ENCODE measurements at regions not wholly inside any gene's neighbourhood (a gene's known extent, or its start where the extent isn't known, plus 50 kb on each side); places are given as distances from the start of the nearest gene placed in this dataset.

GRCh38 chr17:36878216-36878615, 59.1 kb upstream of the LHX1 start:
- Histone ChIP-seq H3K4me1 (ENCODE audit: control insufficient read depth, low read length) (no peaks in the 10 kb centered on the region), H3K9me3 (ENCODE audit: control insufficient read depth, insufficient read depth, low read length) (no peaks in the 10 kb centered on the region), H3K27me3 (ENCODE audit: control insufficient read depth, low read length) (peaks cover 4% of the 10 kb centered on the region; the same call in 1 of the 2 replicates), H3K4me3 (ENCODE audit: low read length) (no peak overlapping the region), H3K79me2 (ENCODE audit: control insufficient read depth, low read length) (no peaks in the 10 kb centered on the region), H3K36me3 (ENCODE audit: control insufficient read depth, low read length) (no peaks in the 10 kb centered on the region), H3K9me2 (replicated peaks; ENCODE audit: control insufficient read depth, low read length) (no peaks in the 10 kb centered on the region), H3K4me2 (ENCODE audit: low read length) (no peak overlapping the region), H3K27ac (ENCODE audit: low read depth, low read length) (no peak overlapping the region), H4K20me1 (ENCODE audit: control insufficient read depth, insufficient read depth, low read depth, low read length) (no peaks in the 10 kb centered on the region), H3F3A (ENCODE audit: control insufficient read depth, insufficient read depth) (no peaks in the 10 kb centered on the region)
- TF ChIP-seq, protein P1, sequence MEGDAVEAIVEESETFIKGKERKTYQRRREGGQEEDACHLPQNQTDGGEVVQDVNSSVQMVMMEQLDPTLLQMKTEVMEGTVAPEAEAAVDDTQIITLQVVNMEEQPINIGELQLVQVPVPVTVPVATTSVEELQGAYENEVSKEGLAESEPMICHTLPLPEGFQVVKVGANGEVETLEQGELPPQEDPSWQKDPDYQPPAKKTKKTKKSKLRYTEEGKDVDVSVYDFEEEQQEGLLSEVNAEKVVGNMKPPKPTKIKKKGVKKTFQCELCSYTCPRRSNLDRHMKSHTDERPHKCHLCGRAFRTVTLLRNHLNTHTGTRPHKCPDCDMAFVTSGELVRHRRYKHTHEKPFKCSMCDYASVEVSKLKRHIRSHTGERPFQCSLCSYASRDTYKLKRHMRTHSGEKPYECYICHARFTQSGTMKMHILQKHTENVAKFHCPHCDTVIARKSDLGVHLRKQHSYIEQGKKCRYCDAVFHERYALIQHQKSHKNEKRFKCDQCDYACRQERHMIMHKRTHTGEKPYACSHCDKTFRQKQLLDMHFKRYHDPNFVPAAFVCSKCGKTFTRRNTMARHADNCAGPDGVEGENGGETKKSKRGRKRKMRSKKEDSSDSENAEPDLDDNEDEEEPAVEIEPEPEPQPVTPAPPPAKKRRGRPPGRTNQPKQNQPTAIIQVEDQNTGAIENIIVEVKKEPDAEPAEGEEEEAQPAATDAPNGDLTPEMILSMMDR (IDR thresholded peaks at IDR 0.05; ENCODE audit: low read depth, low read length, poor library complexity, severe bottlenecking), result no peak
- no peak for TF ChIP-seq EZH2phosphoT487 (IDR thresholded peaks at IDR 0.05; ENCODE audit: borderline replicate concordance, low read length)

DNA sequence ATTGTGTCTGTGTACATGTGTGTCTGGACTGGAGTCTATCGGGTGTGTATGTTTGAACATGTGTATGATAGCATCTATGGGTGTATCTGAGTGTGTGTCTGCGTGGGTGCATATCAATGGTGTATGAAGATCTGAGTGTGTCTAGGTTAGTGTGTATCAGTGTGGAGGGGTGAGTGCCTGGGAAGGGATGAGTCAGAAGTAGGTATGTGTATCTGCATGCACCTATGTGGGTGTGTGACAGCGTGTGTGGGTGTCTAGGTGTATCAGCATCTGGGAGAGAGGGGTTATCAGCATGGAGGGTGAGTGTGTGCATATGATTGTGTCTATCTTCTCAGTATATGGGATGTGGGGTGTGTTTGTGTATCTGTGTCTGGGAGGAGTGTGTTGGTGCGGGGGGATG, 58.2 kb upstream of the LHX1 start:
- Histone ChIP-seq H3K4me3 (ENCODE audit: low read length) (no peak overlapping the region), H3K79me2 (ENCODE audit: control insufficient read depth, low read length) (no peaks in the 10 kb centered on the region), H3K4me2 (ENCODE audit: low read length) (no peak overlapping the region), H3K4me1 (ENCODE audit: control insufficient read depth, low read length) (no peaks in the 10 kb centered on the region), H3K27ac (ENCODE audit: low read depth, low read length) (no peak overlapping the region), H3K9me3 (ENCODE audit: control insufficient read depth, insufficient read depth, low read length) (no peaks in the 10 kb centered on the region), H4K20me1 (ENCODE audit: control insufficient read depth, insufficient read depth, low read depth, low read length) (no peaks in the 10 kb centered on the region), H3K27me3 (ENCODE audit: control insufficient read depth, low read length) (no peaks in the 10 kb centered on the region), H3K36me3 (ENCODE audit: control insufficient read depth, low read length) (no peaks in the 10 kb centered on the region), H3K9me2 (replicated peaks; ENCODE audit: control insufficient read depth, low read length) (no peaks in the 10 kb centered on the region), H3F3A (ENCODE audit: control insufficient read depth, insufficient read depth) (no peaks in the 10 kb centered on the region)
- TF ChIP-seq, protein P1 (IDR thresholded peaks at IDR 0.05; ENCODE audit: low read depth, low read length, poor library complexity, severe bottlenecking), result no peak

DNA sequence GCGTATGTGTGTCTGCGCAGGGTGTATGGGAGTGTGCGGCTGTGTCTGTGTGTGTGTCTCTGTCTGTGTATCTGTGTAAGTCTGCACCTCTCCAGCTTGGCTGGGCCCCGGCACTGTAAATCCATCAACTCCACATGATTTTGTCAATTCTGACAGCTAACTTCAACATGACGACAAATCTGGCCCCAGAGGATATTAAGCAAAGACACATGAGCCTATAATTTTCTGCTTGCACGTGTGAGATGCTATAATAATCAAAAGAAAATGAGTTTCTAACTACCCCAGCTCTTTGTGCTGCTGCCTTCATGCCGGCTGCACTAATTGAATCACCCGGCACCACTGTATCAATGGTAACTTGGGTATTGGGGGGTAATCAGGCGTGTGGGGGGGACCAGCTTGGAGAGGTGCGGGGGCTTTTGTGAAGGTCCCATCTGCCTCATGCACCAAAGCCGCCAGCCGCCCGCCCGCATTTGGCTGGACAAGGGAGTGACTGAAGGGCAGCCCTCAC, 57.6 kb upstream of the LHX1 start:
- no peaks in the 10 kb centered on the region for H3K9me2 ChIP-seq (replicated peaks; ENCODE audit: control insufficient read depth, low read length)
- H3K27me3 ChIP-seq (ENCODE audit: control insufficient read depth, low read length), result no peaks in the 10 kb centered on the region
- no peaks in the 10 kb centered on the region for H3K9me3 ChIP-seq (ENCODE audit: control insufficient read depth, insufficient read depth, low read length)
- H4K20me1 ChIP-seq (ENCODE audit: control insufficient read depth, insufficient read depth, low read depth, low read length), result no peaks in the 10 kb centered on the region
- no peaks in the 10 kb centered on the region for H3K4me1 ChIP-seq (ENCODE audit: control insufficient read depth, low read length)
- no peaks in the 10 kb centered on the region for H3K36me3 ChIP-seq (ENCODE audit: control insufficient read depth, low read length)
- no peak overlapping the region for H3K4me2 ChIP-seq (ENCODE audit: low read length)
- TF ChIP-seq, protein P1 (IDR thresholded peaks at IDR 0.05; ENCODE audit: low read depth, low read length, poor library complexity, severe bottlenecking), result no peak
- no peak for TF ChIP-seq EZH2phosphoT487 (IDR thresholded peaks at IDR 0.05; ENCODE audit: borderline replicate concordance, low read length)
- no peaks in the 10 kb centered on the region for H3K79me2 ChIP-seq (ENCODE audit: control insufficient read depth, low read length)
- H3K4me3 ChIP-seq (ENCODE audit: low read length), result no peak overlapping the region
- H3K27ac ChIP-seq (ENCODE audit: low read depth, low read length), result no peak overlapping the region
- H3F3A ChIP-seq (ENCODE audit: control insufficient read depth, insufficient read depth), result no peaks in the 10 kb centered on the region
